ENCODE measurements at regions not wholly inside any gene's neighbourhood (a gene's known extent, or its start where the extent isn't known, plus 50 kb on each side); places are given as distances from the start of the nearest gene placed in this dataset.
A peak's percentile ranks its signal among the peaks of the same experiment; 100 is the strongest.
"Not testable (repeated sequence)": the region's sequence is repeated elsewhere in the genome, so short reads cannot be mapped to it uniquely, and the experiment has no call there.

GRCh38 chr3:89628856-89629670, 521.6 kb downstream of the EPHA3 start:
- no peak for DNase-seq (ENCODE audit: low spot score)

GRCh38 chr3:89635137-89635536, 527.7 kb downstream of the EPHA3 start:
- peak; percentile 5 for DNase-seq (ENCODE audit: low spot score)

- no peak for DNase-seq (ENCODE audit: low spot score)
Measured at GRCh38 chr3:89644716-89645115, 537.3 kb downstream of the EPHA3 start.

- DNase-seq (ENCODE audit: low spot score): no peak
Measured at GRCh38 chr3:89649431-89649830, 542.0 kb downstream of the EPHA3 start.

- DNase-seq (ENCODE audit: low spot score): no peak
Measured at GRCh38 chr3:89654031-89654430, 546.6 kb downstream of the EPHA3 start.

- DNase-seq (ENCODE audit: low spot score): no peak
Measured at GRCh38 chr3:89656388-89656787, 549.0 kb downstream of the EPHA3 start.

- DNase-seq (ENCODE audit: low spot score): no peak
Measured at GRCh38 chr3:89679686-89680085, 572.3 kb downstream of the EPHA3 start.

GRCh38 chr3:89682556-89682955, 575.1 kb downstream of the EPHA3 start:
- no peak for DNase-seq (ENCODE audit: low spot score)

- DNase-seq (ENCODE audit: low spot score): no peak
Measured at GRCh38 chr3:89685731-89686130, 578.3 kb downstream of the EPHA3 start.

- DNase-seq (ENCODE audit: low spot score): no peak
Measured at GRCh38 chr3:89690646-89691045, 583.2 kb downstream of the EPHA3 start.

GRCh38 chr3:89692601-89693000, 585.2 kb downstream of the EPHA3 start:
- DNase-seq (ENCODE audit: low spot score): no peak

GRCh38 chr3:89697321-89697916, 590.0 kb downstream of the EPHA3 start:
- no peak for DNase-seq (ENCODE audit: low spot score)

- no peak for DNase-seq (ENCODE audit: low spot score)
Measured at GRCh38 chr3:89698208-89698830, 590.9 kb downstream of the EPHA3 start.

- DNase-seq (ENCODE audit: low spot score): no peak
Measured at GRCh38 chr3:89699229-89699628, 591.8 kb downstream of the EPHA3 start.

GRCh38 chr3:89699771-89700170, 592.4 kb downstream of the EPHA3 start:
- no peak for DNase-seq (ENCODE audit: low spot score)

- no peak for DNase-seq (ENCODE audit: low spot score)
Measured at GRCh38 chr3:89702404-89702803, 595.0 kb downstream of the EPHA3 start.

GRCh38 chr3:89713196-89713595, 605.8 kb downstream of the EPHA3 start:
- DNase-seq (ENCODE audit: low spot score): no peak

GRCh38 chr3:89714237-89714636, 606.8 kb downstream of the EPHA3 start:
- DNase-seq (ENCODE audit: low spot score): no peak

- no peak for DNase-seq (ENCODE audit: low spot score)
Measured at GRCh38 chr3:89740080-89740880, 632.9 kb downstream of the EPHA3 start.

GRCh38 chr3:89740881-89741177, 633.4 kb downstream of the EPHA3 start:
- no peak for DNase-seq (ENCODE audit: low spot score)

- DNase-seq (ENCODE audit: low spot score): no peak
Measured at GRCh38 chr3:89742546-89742945, 635.1 kb downstream of the EPHA3 start.

GRCh38 chr3:89747541-89748278, 640.3 kb downstream of the EPHA3 start:
- not testable (repeated sequence) for DNase-seq (ENCODE audit: low spot score)

Measured in SW480 (cell line).